C4-2B (cell line): ENCODE measurements at regions not wholly inside any gene's neighbourhood (a gene's known extent, or its start where the extent isn't known, plus 50 kb on each side); places are given as distances from the start of the nearest gene placed in this dataset.

ENCODE experiments used
- CTCF ChIP-seq: fragments of 450-650 bp; conservative IDR thresholded peaks from 2 replicates; pipeline ENCODE4 v1.5.1; 2017; ENCODE audit warnings: mild to moderate bottlenecking
- ZFX ChIP-seq: fragments of 450-650 bp; IDR thresholded peaks from 2 replicates; pipeline ENCODE4 v1.6.1; 2017

GRCh38 chr12:78787576-78787975, 77.0 kb upstream of the SYT1 start:
- TF ChIP-seq CTCF, result no peak
- no peak for TF ChIP-seq ZFX
